HCT116 (cell line): ENCODE measurements at regions not wholly inside any gene's neighbourhood (a gene's known extent, or its start where the extent isn't known, plus 50 kb on each side); places are given as distances from the start of the nearest gene placed in this dataset.

ENCODE experiments used
- ATAC-seq: fragments of 200-7000 bp; cut with Tn5 transposase; 2 replicates; pipeline ENCODE4 v1.9.1; 2020; ENCODE audit warnings: mild to moderate bottlenecking, moderate library complexity
- BruUV-seq: library from RNA; stranded (reverse); fragments of 400-500 nt; replicated peaks from 2 replicates; lab custom pipeline; 2021; lab: Mats Ljungman, UMichigan
- CTCF ChIA-PET: fragments of 300-600 bp; sonication (Branson Sonifier 250); formaldehyde crosslinking; loops from one replicate; lab custom pipeline; 2021; ENCODE audit warnings: antibody characterized with exemption; lab: Charles Lee
- POLR2A ChIA-PET: fragments of 300-600, 350-600 bp; sonication (Branson Sonifier 250); formaldehyde crosslinking; loops from one replicate; lab custom pipeline; 2021; ENCODE audit warnings: antibody characterized with exemption; lab: Charles Lee
- RAD21 ChIA-PET, 2 experiments: fragments of 300-600 bp; sonication (Branson Sonifier 250); formaldehyde crosslinking; loops; one replicate each; lab custom pipeline; 2023; ENCODE audit warnings: low total read pairs in 2 of 2; ENCODE audit not compliant: uncharacterized antibody in 2 of 2, unreplicated experiment in 2 of 2, low non-redundant PET in 1 of 2; lab: Charles Lee
- DNase-seq: peaks from one replicate; pipeline ENCODE4 v3.0.0-alpha.2; 2010; ENCODE audit warnings: low read depth, low spot score
- H2AFZ ChIP-seq: fragments of 200-600 bp; shearing (Covaris generic), sonication (generic); 2 replicates; pipeline ENCODE4 v1.6.1; 2017; ENCODE audit warnings: low read depth, mixed run types, mixed read lengths, antibody characterized with exemption, low read length; ENCODE audit not compliant: poor library complexity, severe bottlenecking
- H3K27ac ChIP-seq: 2 replicates; pipeline ENCODE4 v1.5.1; 2012; ENCODE audit warnings: low read depth, low read length
- H3K27me3 ChIP-seq: fragments of 200-600 bp; sonication (generic); 2 replicates; pipeline ENCODE4 v1.6.1; 2016; ENCODE audit warnings: mixed run types, low read length, mixed read lengths; ENCODE audit not compliant: insufficient read depth
- H3K36me3 ChIP-seq, 2 experiments: fragments of 200-500 bp in 1 of 2; fragments of 200-600 bp in 1 of 2; sonication (Bioruptor generic) in 1 of 2; sonication (generic) in 1 of 2; 2 replicates each; pipeline versions ENCODE4 v1.5.1 to v1.6.1; 2014 to 2016; ENCODE audit warnings: low read length in 2 of 2, inconsistent platforms in 1 of 2, mixed read lengths in 1 of 2, mixed run types in 1 of 2; ENCODE audit not compliant: insufficient read depth in 2 of 2, control insufficient read depth in 1 of 2
- H3K4me1 ChIP-seq, 2 experiments: fragments of 200-600 bp in 1 of 2; sonication (generic) in 1 of 2; 2 replicates each; pipeline versions ENCODE4 v1.5.1 to v1.6.1; 2012 to 2017; ENCODE audit warnings: low read length in 2 of 2, inconsistent platforms in 1 of 2, mild to moderate bottlenecking in 1 of 2, mixed read lengths in 1 of 2, mixed run types in 1 of 2, moderate library complexity in 1 of 2; ENCODE audit not compliant: insufficient read depth in 2 of 2, control insufficient read depth in 1 of 2
- H3K4me2 ChIP-seq: fragments of 200-600 bp; sonication (generic); 2 replicates; pipeline ENCODE4 v1.6.1; 2017; ENCODE audit warnings: mixed run types, low read length, mixed read lengths
- H3K4me3 ChIP-seq, 2 experiments: fragments of 200-600 bp in 1 of 2; sonication (generic) in 1 of 2; replicated peaks in 1 of 2; 2 replicates each; pipeline ENCODE4 v1.5.1; 2011 to 2016; ENCODE audit warnings: low read length in 2 of 2, control low read depth in 1 of 2, low read depth in 1 of 2, mild to moderate bottlenecking in 1 of 2, mixed read lengths in 1 of 2, mixed run types in 1 of 2
- H3K79me2 ChIP-seq: fragments of 200-600 bp; sonication (generic); 2 replicates; pipeline ENCODE4 v1.6.1; 2017; ENCODE audit warnings: mild to moderate bottlenecking, mixed run types, low read length, moderate library complexity, mixed read lengths; ENCODE audit not compliant: insufficient read depth
- H3K9ac ChIP-seq: fragments of 200-600 bp; sonication (generic); 2 replicates; pipeline ENCODE4 v1.6.1; 2016; ENCODE audit warnings: low read length, mixed read lengths
- H3K9me2 ChIP-seq: fragments of 200-600 bp; sonication (generic), shearing (Covaris generic); 2 replicates; pipeline ENCODE4 v1.6.1; 2017; ENCODE audit warnings: mixed run types, mild to moderate bottlenecking, moderate library complexity; ENCODE audit not compliant: insufficient read depth
- H3K9me3 ChIP-seq, 2 experiments: fragments of 200-500 bp in 1 of 2; fragments of 200-600 bp in 1 of 2; sonication (Bioruptor generic) in 1 of 2; sonication (generic) in 1 of 2; 2 replicates each; pipeline ENCODE4 v1.6.1; 2014 to 2017; ENCODE audit warnings: low read length in 2 of 2, mixed read lengths in 2 of 2, inconsistent platforms in 1 of 2, low read depth in 1 of 2, mild to moderate bottlenecking in 1 of 2, mixed run types in 1 of 2, moderate library complexity in 1 of 2; ENCODE audit not compliant: control insufficient read depth in 1 of 2, insufficient read depth in 1 of 2
- H4K20me1 ChIP-seq: fragments of 200-600 bp; sonication (generic), shearing (Covaris generic); 2 replicates; pipeline ENCODE4 v1.6.1; 2017; ENCODE audit warnings: mixed run types, mild to moderate bottlenecking, moderate library complexity; ENCODE audit not compliant: insufficient read depth
- CEBPB ChIP-seq: IDR thresholded peaks from 2 replicates; pipeline ENCODE4 v1.6.1; 2012; ENCODE audit warnings: low read depth
- EZH2 ChIP-seq: fragments of 200-600 bp; sonication (generic); IDR thresholded peaks from 2 replicates; pipeline ENCODE4 v1.6.1; 2017; ENCODE audit warnings: antibody characterized with exemption, mixed run types
- EZH2phosphoT487 ChIP-seq: fragments of 200-600 bp; IDR thresholded peaks from 2 replicates; pipeline ENCODE4 v1.6.1; 2018; ENCODE audit warnings: antibody characterized with exemption, borderline replicate concordance
- JUND ChIP-seq: IDR thresholded peaks from 2 replicates; pipeline ENCODE4 v1.6.1; 2012
- POLR2A ChIP-seq: IDR thresholded peaks from 2 replicates; pipeline ENCODE4 v1.7.0; 2011; ENCODE audit warnings: borderline replicate concordance; ENCODE audit not compliant: insufficient read depth, insufficient read length; ENCODE audit errors: extremely low read depth
- POLR2AphosphoS5 ChIP-seq: IDR thresholded peaks from 2 replicates; pipeline ENCODE4 v1.6.1; 2011; ENCODE audit warnings: mild to moderate bottlenecking, low read depth, low read length, moderate library complexity
- SP1 ChIP-seq: IDR thresholded peaks from 2 replicates; pipeline ENCODE4 v1.6.1; 2012; ENCODE audit warnings: low read depth
- ZNF274 ChIP-seq: fragments of 200-500 bp; sonication (Bioruptor generic); IDR thresholded peaks from 2 replicates; pipeline ENCODE4 v1.6.1; 2014; ENCODE audit warnings: mild to moderate bottlenecking, low read depth, low read length, inconsistent platforms
- intact Hi-C: fragments of 100-400 bp; cut with micrococcal nuclease; formaldehyde crosslinking; loops from 2 replicates; pipeline ENCODE4 v1.10.0; 2022
- TF ChIP-seq, protein P1 (sequence below): IDR thresholded peaks from 2 replicates; pipeline ENCODE4 v1.6.1; 2011; ENCODE audit warnings: mild to moderate bottlenecking, low read length, moderate library complexity; ENCODE audit not compliant: insufficient replicate concordance; ENCODE audit errors: extremely low read depth
- TF ChIP-seq, protein P2 (sequence below): IDR thresholded peaks from 2 replicates; pipeline ENCODE4 v1.6.1; 2012

DNA sequence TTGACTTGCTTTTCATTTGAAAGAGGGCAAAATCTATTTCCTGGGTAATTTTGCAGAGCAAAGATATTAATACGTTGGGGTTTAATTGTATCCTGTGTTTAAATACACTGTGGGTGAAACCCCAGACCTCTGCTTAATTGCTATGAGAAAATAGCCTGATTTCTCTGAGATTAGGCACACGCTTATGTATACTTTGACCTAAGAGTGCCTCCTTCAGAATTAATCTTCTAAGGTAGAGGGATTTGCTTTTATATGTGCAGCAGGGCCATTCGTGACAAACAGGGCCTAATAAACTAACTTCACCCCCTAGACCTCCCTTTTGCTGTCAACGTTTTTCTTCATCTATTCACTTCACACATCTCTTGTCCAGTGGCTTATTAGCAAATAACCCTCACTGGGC, 216.9 kb upstream of the ADGRL2 start:
- BruUV-seq, result no TSS peak
- Histone ChIP-seq H3K9ac (no peak overlapping the region), H3K36me3 (no peaks in the 10 kb centered on the region), H3K9me2 (no peaks in the 10 kb centered on the region), H3K79me2 (no peaks in the 10 kb centered on the region), H3K9me3 (no peaks in the 10 kb centered on the region), H3K27ac (no peak overlapping the region), H3K27me3 (no peaks in the 10 kb centered on the region), H3K4me2 (no peak overlapping the region), H4K20me1 (no peaks in the 10 kb centered on the region), H3K4me1 (no peaks in the 10 kb centered on the region), H2AFZ (no peak overlapping the region), H3K4me3 (no peak overlapping the region)
- ATAC-seq, result no peak
- POLR2A ChIA-PET, result no interaction called here
- intact Hi-C loops, result no loop called here
- CTCF ChIA-PET, result no interaction called here
- no peak for DNase-seq
- TF ChIP-seq EZH2phosphoT487, result no peak
- no peak for TF ChIP-seq POLR2AphosphoS5
- TF ChIP-seq POLR2A, result no peak
- TF ChIP-seq, protein P1, sequence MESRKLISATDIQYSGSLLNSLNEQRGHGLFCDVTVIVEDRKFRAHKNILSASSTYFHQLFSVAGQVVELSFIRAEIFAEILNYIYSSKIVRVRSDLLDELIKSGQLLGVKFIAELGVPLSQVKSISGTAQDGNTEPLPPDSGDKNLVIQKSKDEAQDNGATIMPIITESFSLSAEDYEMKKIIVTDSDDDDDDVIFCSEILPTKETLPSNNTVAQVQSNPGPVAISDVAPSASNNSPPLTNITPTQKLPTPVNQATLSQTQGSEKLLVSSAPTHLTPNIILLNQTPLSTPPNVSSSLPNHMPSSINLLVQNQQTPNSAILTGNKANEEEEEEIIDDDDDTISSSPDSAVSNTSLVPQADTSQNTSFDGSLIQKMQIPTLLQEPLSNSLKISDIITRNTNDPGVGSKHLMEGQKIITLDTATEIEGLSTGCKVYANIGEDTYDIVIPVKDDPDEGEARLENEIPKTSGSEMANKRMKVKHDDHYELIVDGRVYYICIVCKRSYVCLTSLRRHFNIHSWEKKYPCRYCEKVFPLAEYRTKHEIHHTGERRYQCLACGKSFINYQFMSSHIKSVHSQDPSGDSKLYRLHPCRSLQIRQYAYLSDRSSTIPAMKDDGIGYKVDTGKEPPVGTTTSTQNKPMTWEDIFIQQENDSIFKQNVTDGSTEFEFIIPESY, result no peak
- TF ChIP-seq SP1, result no peak
- TF ChIP-seq JUND, result no peak
- no peak for TF ChIP-seq CEBPB
- no peak for TF ChIP-seq ZNF274
- TF ChIP-seq EZH2, result no peak
- TF ChIP-seq, protein P2, sequence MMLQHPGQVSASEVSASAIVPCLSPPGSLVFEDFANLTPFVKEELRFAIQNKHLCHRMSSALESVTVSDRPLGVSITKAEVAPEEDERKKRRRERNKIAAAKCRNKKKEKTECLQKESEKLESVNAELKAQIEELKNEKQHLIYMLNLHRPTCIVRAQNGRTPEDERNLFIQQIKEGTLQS, result no peak
- RAD21 ChIA-PET, result no interaction called here
